NCI-H1930 (cell line): ENCODE measurements at regions not wholly inside any gene's neighbourhood (a gene's known extent, or its start where the extent isn't known, plus 50 kb on each side); places are given as distances from the start of the nearest gene placed in this dataset.

Source experiments
- DNase-seq, 2 experiments: peaks; one replicate each; lab custom pipeline; 2025; lab: John Stamatoyannopoulos, UW

DNA sequence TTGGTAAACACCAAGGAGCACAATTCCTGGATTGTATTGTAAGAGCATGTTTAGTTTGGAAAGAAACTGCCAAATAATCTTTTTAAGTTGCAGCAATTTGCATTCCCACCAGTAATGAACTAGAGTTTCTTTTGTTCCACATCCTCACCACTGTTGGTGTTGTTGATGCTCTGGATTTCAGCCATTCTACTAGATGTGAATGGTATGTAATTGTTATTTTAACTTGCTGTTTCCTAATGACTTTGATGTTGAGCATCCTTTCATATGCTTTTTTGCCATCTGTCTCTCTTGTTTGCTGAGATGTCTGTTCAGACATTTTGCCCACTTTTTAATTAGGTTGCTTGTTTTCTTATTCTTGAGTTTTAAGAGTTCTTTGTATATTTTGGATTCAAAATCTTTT lies 1654.1 kb downstream of the GRIK2 start:
- DNase-seq: no peak

DNA sequence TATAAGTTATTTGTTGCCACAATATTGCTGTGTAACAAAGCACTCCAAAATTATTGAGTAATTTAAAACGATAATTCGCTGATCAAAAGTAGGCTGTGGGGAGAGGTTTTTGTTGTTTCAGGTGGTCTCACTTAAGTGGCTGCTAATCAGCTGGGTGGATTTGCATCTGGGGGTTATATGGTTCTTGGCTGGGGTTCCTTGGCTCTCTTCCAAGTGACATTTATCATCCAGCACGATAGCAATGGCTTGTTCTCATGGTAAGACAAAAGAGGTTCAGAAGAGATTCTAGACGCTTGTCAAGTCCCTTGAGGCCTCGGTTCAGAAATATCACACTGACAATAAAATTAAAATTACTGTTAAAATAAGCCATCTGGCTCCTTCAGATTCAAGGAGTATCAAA lies 1648.8 kb downstream of the GRIK2 start:
- DNase-seq: peak in 1 of 2 experiments; percentile 9

DNA sequence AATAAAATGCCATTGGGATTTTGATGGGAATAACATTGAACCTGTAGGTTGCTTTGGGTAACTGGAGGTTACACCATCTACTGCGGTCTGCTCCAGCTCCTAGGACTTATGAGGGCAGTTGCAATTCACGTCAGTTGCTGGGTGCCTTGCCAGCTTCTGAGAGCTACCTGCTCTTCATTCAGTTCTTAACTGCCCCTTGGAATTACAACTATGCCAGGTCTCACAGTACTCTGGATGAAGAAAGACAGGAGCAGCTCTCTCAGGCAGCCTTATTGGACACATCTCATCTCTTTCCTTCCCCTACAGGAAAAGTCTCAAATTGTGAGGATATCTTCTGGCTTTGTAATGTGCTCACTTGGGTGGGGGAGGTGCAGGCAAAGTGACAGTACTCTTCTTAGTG lies 1643.3 kb downstream of the GRIK2 start:
- DNase-seq: no peak

DNA sequence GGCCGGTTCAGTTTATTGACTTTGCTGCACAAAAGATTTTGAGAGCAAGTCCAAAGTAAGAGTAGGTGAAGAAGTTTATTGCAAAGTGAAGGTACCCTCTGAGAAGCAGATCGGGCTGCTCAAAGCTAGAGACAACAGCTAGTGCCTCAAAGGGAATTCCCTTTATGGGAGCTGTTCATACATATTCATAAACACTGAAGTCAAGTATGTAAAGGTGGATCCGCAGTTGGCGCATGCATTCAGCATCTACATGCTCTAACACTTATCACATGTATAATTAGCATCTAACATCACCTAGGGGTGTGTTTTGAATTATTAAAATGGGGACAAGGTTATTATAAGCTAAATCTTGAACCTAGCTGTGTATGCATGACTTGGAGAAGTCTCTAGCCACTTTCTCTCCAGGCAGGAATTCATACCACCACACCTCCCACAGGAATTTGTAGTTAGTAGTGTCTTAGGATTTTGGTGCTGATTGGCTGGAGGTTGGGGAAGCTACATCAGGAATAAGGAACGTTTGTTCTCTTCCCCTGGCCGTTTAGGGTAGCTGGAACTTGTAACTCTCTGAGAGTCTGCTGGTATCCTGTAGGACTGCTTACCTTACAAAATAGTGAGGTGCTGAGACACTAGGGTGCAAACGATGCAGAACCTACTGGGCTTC lies 1633.9 kb downstream of the GRIK2 start:
- DNase-seq: no peak

DNA sequence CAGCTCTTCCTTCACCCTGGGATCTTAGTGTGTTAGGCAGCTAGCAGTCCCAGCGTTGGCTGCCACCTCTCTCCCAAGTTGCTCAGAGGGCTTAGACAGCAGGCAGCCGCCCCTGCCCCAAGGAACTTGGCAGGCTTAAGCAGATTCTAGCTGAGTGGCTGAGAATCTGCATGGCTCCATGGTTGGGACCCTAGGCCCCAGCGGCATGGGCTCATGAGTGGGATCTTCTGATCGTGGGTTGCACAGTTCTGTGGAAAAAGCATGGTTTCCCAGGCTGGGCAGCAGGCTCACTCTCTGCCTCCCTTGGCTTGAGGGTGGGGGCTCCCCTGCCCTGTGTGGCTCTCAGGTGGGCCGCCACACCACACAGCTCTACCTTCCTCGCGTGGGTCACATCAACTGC lies 1624.9 kb downstream of the GRIK2 start:
- DNase-seq: no peak

DNA sequence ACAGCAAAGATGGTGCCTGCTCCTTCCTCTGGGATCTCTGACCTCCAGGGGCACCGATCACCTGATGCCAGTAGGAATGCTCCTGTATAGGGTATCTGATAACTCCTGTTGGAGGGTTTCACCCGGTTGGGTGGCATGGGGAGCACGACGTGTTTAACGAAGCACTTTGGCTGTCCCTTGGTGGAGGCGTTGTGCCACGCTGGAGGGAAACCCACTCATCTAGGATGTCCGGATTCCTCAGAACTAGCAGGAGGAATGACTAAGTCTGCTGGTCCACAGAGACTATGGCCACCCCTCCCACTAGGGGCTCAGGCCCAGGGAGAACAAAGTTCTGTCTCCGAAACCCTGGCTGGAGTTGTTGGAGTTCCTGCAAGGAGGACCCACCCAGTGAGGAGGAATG lies 1624.4 kb downstream of the GRIK2 start:
- no peak for DNase-seq

DNA sequence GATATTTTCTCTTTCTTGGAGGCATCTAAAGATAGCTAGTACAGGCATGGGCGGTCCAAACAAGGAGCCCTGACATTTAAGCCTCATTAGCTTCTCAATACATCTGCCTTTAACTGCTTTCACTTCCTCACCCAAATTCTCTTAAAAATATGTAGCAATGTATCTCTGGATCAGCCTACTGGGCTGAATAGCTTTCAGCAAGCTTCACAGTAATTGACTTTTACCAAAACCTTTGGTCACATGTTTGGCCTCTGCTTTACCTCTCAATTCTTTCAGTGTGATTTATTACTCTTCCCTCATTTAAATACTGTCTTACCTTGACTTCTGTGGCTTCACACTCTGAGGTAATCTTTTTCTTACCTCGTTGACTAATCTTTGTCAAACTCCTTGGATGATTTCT lies 1618.1 kb downstream of the GRIK2 start:
- DNase-seq: no peak

DNA sequence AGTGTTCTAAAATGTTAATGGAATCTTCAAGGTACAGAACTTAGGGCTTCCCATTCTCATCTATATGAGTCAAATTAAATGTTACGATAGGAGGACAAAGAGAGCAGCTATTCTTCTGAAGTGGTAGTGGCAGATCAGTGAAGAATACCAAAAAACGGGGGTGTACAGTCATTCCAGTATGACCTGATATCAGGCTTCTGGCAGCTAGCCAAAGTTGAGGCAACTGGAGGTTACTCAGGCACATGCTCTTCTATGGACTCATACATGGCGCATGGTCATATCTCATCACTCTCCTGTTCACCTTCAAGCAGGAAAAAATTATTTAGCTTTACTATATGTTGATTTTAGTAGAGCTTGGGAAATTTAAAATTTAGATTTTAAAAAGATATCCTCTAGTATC lies 1608.8 kb downstream of the GRIK2 start:
- no peak for DNase-seq

DNA sequence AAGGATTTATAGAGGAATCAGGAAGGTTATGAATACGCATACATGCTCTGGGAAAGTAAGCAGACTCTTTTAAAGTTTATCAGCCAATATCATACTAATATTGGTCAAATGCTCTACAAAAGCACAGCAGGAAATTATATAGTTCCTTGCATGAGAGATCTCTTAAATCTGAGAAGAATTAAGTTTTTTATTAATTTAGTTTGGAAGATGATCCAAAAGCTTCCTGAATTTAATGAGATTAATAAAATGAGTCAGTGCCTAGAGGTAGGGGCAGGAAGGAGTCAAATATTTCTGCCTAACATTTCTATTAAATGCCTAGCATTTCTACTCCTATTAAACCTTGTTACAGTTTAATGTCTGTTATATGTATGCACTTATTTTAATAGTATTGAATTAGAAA lies 1608.2 kb downstream of the GRIK2 start:
- DNase-seq: no peak

DNA sequence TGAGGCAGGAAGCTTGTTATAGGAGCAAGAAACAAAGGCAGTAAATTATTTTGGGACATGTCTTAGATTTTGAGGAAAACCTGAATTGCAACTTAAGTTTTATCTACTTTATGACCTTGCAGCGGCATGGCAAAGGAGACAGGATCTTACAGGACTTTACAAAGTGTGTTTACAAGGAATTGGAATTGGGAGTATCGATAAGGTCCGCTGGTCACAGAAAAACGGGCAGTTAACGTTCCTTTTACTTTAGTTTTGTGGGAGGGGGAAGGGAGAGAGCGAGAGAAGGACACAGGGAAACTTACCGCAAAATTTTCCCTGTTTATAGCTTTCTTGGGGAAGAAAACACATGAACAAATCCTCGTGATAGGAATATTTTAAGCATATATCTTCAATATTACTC lies 1607.2 kb downstream of the GRIK2 start:
- no peak for DNase-seq

DNA sequence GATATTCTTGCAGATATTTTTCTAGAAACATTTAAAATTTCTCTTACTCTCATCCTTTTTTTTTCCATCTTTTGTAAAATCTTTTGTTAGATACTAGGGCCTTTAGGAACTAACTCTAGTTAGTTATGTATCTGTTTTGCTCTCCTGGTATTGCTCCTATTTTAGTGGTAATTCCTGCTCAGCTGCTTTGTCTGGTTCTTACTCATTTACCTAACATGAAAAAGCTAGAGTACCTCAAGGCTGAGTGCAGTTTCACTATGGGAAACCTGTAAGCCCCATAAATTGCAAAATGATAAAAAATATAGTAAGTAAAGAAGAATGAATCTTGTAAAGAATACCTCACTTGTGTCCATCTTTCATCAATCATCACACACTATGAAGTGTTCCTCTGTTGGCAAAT lies 1602.0 kb downstream of the GRIK2 start:
- no peak for DNase-seq

DNA sequence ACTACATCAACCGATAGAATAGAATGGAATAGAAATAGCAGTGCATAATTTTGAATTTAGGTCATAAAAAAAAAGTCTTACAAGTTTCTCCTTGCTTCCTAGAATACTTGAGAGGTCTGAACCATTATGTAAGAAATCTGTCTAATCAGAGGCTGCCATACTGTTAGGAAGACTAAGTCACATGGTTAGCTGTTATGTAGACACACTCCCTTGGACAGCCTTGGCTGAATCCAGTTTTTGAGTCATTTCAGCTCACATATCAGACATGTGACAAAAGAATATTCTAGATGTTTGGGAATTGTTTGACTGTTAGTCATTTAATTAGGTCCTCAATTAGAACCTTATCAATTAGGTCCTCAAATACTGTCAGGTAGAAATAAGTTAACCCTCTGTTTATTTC lies 1601.4 kb downstream of the GRIK2 start:
- no peak for DNase-seq

DNA sequence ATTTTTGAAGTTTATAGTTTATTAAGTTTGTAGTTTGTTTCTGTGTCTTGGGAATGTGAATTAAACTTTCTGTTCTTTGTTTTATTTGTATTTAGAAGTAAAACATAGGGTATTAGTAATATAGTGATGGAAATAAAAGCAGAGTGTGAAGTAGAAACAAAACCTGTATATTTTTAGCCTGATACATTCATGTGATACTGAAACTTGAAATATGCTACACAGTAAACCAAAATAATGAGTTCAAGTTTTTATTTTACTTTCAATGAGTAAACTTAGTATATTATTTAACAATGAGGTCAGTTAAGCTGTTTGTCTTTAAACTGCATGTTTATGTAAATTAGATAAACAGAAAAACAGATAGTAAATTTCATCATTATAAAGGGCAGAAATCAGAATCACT lies 1592.6 kb downstream of the GRIK2 start:
- no peak for DNase-seq

DNA sequence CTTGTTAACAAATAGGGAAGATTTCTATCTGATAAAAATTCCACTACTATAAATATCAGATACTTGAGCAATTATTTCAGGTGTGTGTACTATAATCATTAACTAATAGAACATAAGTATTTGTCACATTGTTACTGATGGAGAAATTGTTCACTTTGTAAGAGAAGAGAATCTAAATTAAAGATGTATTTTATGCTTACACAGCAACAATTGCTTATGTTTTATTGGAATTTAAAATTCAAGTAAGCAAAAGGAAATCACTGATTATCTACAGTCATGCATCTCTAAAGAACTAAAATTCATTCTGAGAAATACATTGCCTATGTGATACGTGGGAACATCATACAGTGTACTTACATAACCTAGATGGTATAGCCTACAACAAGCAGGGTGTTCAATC lies 1590.8 kb downstream of the GRIK2 start:
- no peak for DNase-seq

DNA sequence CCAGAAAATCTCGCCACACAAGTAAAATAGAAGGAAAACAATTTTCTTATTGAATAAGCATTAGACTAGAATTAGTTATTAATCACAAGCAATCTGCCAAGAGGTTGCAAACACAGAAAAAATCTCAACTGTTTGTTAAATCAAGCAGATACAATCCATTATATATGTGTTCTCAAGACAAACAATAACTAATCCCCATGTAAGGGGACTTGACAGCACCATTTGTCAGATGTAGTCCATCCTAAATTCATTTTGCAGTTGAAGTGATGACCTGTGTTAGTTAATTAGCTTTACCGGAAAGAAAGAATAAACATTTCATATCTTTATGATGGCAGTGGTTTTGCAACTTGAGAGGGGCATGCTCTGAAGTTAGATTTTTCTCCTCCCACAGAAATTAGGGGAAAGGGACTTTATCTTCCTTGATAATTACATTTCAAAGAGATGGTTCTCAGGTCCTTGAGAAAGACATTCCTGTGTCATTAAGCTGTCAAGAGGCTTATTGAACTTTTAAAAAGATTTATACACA lies 1588.0 kb downstream of the GRIK2 start:
- no peak for DNase-seq

DNA sequence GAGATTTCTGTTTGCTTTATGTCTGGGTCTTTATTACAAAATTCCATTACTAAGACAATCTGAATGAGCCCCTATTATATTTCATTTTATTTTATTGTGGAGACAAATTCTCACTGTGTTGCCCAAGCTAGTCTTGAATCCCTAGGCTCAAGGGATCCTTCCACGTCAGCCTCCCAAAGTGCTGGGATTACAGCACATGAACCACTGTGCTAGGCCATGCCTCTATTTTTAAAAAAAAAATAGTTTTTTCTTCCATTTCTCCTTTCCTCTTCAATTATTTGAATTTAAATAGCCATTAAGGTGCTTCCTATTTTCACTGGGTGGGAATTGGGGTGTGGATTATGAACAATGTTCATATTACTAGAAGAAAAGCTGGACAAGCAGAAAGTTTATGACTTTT lies 1587.4 kb downstream of the GRIK2 start:
- no peak for DNase-seq

DNA sequence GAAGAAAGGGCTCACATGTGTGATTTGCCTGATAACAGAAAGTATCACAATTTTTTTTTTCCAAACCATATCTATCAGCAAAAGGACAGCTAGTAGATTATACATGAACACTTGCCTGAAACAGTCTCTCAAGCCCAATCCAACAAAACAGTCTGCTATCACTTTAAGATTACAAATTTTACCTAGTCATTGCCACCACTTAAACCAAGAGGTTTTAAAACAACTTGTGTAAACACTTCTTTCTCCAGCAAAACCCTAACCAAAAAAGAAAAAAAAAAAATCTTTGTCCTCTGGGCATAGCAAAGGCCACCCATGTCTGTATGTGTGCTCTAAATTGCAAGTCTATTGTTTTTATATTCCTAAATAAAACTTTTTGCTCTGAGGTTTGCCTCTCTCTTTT lies 1568.4 kb downstream of the GRIK2 start:
- no peak for DNase-seq

DNA sequence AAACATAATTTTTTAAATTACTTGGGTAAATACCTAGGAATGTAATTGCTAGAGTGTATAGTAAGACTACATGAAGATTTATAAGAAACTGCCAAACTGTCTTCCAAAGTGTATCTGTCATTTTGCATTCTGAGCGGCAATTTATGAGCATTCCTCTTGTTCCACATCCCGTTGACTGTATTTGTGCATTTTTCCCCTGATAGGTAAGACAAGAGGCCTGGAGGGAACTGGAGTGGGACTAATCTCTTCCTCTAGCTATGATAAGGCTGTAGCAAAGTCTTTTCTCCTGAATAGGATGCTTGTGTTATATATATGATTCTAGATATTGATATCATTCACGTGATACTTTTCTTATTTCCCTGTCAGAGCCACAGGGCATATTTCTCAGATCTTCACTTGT lies 1557.5 kb downstream of the GRIK2 start:
- no peak for DNase-seq

DNA sequence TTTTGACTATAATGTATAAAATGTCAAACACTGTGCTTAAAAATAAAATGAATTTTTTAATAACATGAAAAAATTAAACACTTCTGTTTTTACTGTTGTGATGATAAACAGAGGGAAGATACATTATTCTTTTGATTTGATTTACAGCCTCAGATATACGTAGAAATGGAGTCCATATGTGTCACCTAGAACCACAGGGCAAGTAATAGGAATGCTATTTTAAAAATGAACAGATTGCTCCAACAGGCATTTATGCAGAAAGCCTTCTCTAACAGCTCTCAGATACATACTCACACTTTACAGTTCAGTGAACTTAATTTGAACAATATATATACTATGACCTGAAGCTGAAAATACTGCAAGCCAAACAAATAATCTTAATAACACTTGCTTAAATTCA lies 1551.0 kb downstream of the GRIK2 start:
- no peak for DNase-seq

DNA sequence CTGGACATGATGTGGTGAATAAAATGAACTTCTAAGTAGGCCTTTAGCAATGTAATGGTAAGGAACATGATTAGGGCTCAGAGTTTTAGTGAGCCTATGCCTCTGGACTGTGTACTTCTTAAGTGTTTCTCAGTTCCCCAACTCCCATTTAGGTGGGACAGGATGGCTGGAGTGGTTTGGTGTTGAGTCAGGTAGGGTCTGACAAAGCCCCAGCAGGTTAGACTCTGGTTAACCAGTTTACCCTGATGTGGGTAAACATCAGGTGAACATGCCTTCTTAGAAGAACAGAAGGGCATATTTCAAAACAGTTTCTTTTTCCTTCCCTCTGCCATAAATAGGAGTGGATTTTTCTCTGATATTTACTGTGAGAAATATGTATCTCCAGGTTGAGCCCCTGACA lies 1548.7 kb downstream of the GRIK2 start:
- DNase-seq: no peak

DNA sequence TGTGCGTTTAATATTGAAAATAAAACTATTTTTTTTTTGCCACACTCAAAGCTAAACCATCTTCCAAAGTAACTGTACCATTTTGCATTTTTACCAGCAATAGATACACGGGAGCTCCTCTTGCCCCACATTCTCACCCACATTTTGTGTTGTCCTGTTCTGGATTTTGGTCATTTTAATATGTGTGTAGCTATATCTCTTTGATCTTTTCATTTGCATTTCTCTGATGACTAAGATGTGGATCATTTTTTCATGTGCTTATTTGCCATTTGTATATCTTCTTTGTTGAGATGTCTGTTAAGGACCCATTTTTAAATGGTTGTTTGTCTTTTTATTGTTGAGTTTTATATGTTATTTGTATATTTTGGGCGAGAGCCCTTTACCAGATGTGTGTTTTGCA lies 1543.5 kb downstream of the GRIK2 start:
- no peak for DNase-seq

DNA sequence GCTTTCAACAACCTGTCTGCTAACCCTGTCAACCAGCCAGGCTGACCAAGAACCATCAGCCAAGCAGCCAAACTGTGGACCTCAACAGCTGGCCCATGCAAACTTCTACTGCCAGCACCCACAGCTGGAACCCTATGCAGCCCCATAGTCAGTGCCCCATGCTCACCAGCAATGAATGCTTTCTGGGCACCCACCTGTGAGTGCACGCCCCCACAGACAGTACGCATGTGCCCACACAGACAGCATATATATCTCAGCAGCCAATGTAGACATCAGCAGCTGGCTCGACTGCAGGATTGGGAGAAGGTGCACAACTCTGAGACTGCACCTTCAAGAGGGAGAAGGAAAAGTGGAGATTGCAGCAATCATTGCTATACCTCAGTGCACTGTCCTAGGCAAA lies 1534.6 kb downstream of the GRIK2 start:
- DNase-seq: no peak

DNA sequence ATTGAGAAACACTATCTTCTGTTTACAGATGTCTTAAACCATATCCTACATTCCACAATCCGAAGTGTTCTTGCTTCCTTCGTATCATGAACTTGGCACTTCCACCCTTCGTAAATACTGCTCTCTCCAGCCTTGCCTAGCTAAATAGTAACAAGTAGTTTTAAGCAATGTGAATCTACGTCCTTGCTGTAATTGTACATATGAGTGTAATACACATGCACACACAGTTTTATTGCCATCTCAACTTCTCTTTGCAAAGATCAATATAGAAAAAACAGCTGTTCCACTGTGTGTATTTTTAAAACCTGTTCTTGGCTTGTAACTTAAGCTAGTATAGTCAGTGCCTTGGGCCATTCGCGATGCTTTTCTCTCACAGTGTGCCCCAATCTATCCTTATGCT lies 1524.7 kb downstream of the GRIK2 start:
- no peak for DNase-seq

DNA sequence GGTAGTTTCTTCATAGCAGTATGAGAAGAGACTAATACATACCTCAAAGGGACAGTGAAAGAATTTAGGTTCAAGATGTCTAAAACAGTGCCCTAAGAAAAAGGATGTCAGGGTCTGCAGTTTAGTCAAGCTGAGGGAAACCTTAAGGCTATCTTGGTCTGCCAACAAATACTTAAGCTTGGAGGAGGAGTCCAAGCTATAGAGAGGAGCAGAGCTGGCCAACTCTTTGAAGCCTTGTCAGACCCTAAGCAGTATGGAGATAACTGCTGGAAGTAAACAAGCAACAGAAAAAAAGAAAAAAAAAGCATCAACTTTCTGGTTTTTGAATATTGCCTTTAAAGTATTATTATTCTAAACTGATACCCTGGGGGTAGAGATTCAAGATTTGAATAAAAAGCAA lies 1518.1 kb downstream of the GRIK2 start:
- DNase-seq: no peak
